H9 (cell line): ENCODE measurements at regions not wholly inside any gene's neighbourhood (a gene's known extent, or its start where the extent isn't known, plus 50 kb on each side); places are given as distances from the start of the nearest gene placed in this dataset.

Source experiments
- DNase-seq: peaks from one replicate; pipeline ENCODE4 v3.0.0-alpha.2; 2017
- H2AFZ ChIP-seq: one replicate; pipeline ENCODE4 v1.6.1; 2013; ENCODE audit warnings: mild to moderate bottlenecking, low read length, control low read depth, moderate library complexity
- H2AK5ac ChIP-seq: 2 replicates; pipeline ENCODE4 v1.6.1; 2013; ENCODE audit warnings: low read length, control low read depth, mixed read lengths; ENCODE audit not compliant: insufficient read length
- H2BK120ac ChIP-seq: one replicate; pipeline ENCODE4 v1.6.1; 2013; ENCODE audit warnings: low read depth, mild to moderate bottlenecking, low read length, control low read depth, inconsistent platforms; ENCODE audit not compliant: poor library complexity, severe bottlenecking
- H2BK12ac ChIP-seq: 2 replicates; pipeline ENCODE4 v1.6.1; 2013; ENCODE audit warnings: low read length, control low read depth, mixed read lengths, low read depth; ENCODE audit not compliant: insufficient read length
- H2BK15ac ChIP-seq: 2 replicates; pipeline ENCODE4 v1.6.1; 2013; ENCODE audit warnings: low read depth, low read length, control low read depth
- H2BK20ac ChIP-seq: one replicate; pipeline ENCODE4 v1.6.1; 2013; ENCODE audit warnings: low read depth, mild to moderate bottlenecking, low read length, control low read depth, inconsistent platforms; ENCODE audit not compliant: poor library complexity, severe bottlenecking
- H2BK5ac ChIP-seq: 2 replicates; pipeline ENCODE4 v1.6.1; 2013; ENCODE audit warnings: low read length, control low read depth, mixed read lengths; ENCODE audit not compliant: insufficient read length
- H3K14ac ChIP-seq: 2 replicates; pipeline ENCODE4 v1.6.1; 2013; ENCODE audit warnings: low read length, control low read depth; ENCODE audit not compliant: insufficient read depth
- H3K18ac ChIP-seq: 2 replicates; pipeline ENCODE4 v1.6.1; 2013; ENCODE audit warnings: low read depth, mild to moderate bottlenecking, mixed read lengths, low read length, control low read depth; ENCODE audit not compliant: insufficient read length
- H3K23ac ChIP-seq: 2 replicates; pipeline ENCODE4 v1.6.1; 2013; ENCODE audit warnings: low read length, control low read depth, mixed read lengths, low read depth; ENCODE audit not compliant: insufficient read length
- H3K23me2 ChIP-seq: 2 replicates; pipeline ENCODE4 v1.6.1; 2013; ENCODE audit warnings: low read depth, mild to moderate bottlenecking, mixed read lengths, low read length, control low read depth; ENCODE audit not compliant: insufficient read length, poor library complexity, severe bottlenecking
- H3K27ac ChIP-seq: 2 replicates; pipeline ENCODE4 v1.5.1; 2013; ENCODE audit warnings: low read length, control low read depth, mixed read lengths, low read depth; ENCODE audit not compliant: insufficient read length
- H3K27me3 ChIP-seq: 2 replicates; pipeline ENCODE4 v1.6.1; 2013; ENCODE audit warnings: low read length, control low read depth, inconsistent platforms; ENCODE audit not compliant: insufficient read depth
- H3K4ac ChIP-seq: 2 replicates; pipeline ENCODE4 v1.6.1; 2013; ENCODE audit warnings: low read depth, mild to moderate bottlenecking, control low read depth, inconsistent platforms, low read length, moderate library complexity
- H3K4me1 ChIP-seq: 2 replicates; pipeline ENCODE4 v1.6.1; 2013; ENCODE audit warnings: low read length, control low read depth, inconsistent platforms; ENCODE audit not compliant: insufficient read depth
- H3K4me2 ChIP-seq: 2 replicates; pipeline ENCODE4 v1.6.1; 2013; ENCODE audit warnings: low read length, control low read depth, mixed read lengths; ENCODE audit not compliant: insufficient read length, insufficient read depth
- H3K56ac ChIP-seq: 2 replicates; pipeline ENCODE4 v1.6.1; 2013; ENCODE audit warnings: low read depth, mild to moderate bottlenecking, mixed read lengths, low read length, control low read depth; ENCODE audit not compliant: insufficient read length
- H3K79me1 ChIP-seq: 2 replicates; pipeline ENCODE4 v1.6.1; 2013; ENCODE audit warnings: low read depth, mild to moderate bottlenecking, moderate library complexity, low read length, control low read depth, inconsistent platforms; ENCODE audit not compliant: insufficient read depth, poor library complexity, severe bottlenecking
- H3K79me2 ChIP-seq: 2 replicates; pipeline ENCODE4 v1.6.1; 2013; ENCODE audit warnings: low read length, control low read depth, inconsistent platforms; ENCODE audit not compliant: insufficient read depth
- H3K9ac ChIP-seq: 2 replicates; pipeline ENCODE4 v1.6.1; 2013; ENCODE audit warnings: low read length, control low read depth, mixed read lengths; ENCODE audit not compliant: insufficient read length; ENCODE audit errors: extremely low read depth
- H3K9me3 ChIP-seq: one replicate; pipeline ENCODE4 v1.6.1; 2013; ENCODE audit warnings: low read depth, low read length, inconsistent platforms; ENCODE audit not compliant: control insufficient read depth
- H3T11ph ChIP-seq: one replicate; pipeline ENCODE4 v1.6.1; 2013; ENCODE audit warnings: mild to moderate bottlenecking, low read length, control low read depth, inconsistent platforms
- H4K20me1 ChIP-seq: one replicate; pipeline ENCODE4 v1.6.1; 2013; ENCODE audit not compliant: control insufficient read depth, insufficient read length, insufficient read depth
- H4K5ac ChIP-seq: 2 replicates; pipeline ENCODE4 v1.6.1; 2013; ENCODE audit warnings: low read depth, mild to moderate bottlenecking, mixed read lengths, low read length, control low read depth; ENCODE audit not compliant: insufficient read length
- H4K8ac ChIP-seq: replicated peaks from 2 replicates; pipeline ENCODE4 v1.6.1; 2013; ENCODE audit warnings: low read length, control low read depth, mixed read lengths, low read depth; ENCODE audit not compliant: insufficient read length
- H4K91ac ChIP-seq: 2 replicates; pipeline ENCODE4 v1.6.1; 2013; ENCODE audit warnings: low read depth, mild to moderate bottlenecking, moderate library complexity, mixed read lengths, low read length, control low read depth; ENCODE audit not compliant: insufficient read length
- H3K27ac Mint-ChIP-seq, 3 experiments: 2 replicates in 2 of 3; 3 replicates in 1 of 3; pipeline ENCODE4 v1.8.0; 2020 to 2021; ENCODE audit warnings: mixed read lengths in 3 of 3, mild to moderate bottlenecking in 1 of 3, moderate library complexity in 1 of 3
- H3K27me3 Mint-ChIP-seq: 2 replicates; pipeline ENCODE4 v1.8.0; 2021; ENCODE audit warnings: low read depth, mild to moderate bottlenecking, moderate library complexity, mixed read lengths
- H3K36me3 Mint-ChIP-seq, 3 experiments: 2 replicates in 2 of 3; 3 replicates in 1 of 3; pipeline ENCODE4 v1.8.0; 2020 to 2021; ENCODE audit warnings: low read depth in 3 of 3, mixed read lengths in 3 of 3; ENCODE audit not compliant: insufficient read depth in 1 of 3
- H3K4me1 Mint-ChIP-seq, 2 experiments: 2 replicates each; pipeline ENCODE4 v1.8.0; 2020; ENCODE audit warnings: mixed read lengths in 2 of 2
- H3K4me3 Mint-ChIP-seq, 2 experiments: 2 replicates in 1 of 2; 3 replicates in 1 of 2; pipeline ENCODE4 v1.8.0; 2020 to 2021; ENCODE audit warnings: mild to moderate bottlenecking in 2 of 2, mixed read lengths in 2 of 2, moderate library complexity in 1 of 2
- H3K9me3 Mint-ChIP-seq, 2 experiments: 2 replicates in 1 of 2; 3 replicates in 1 of 2; pipeline ENCODE4 v1.8.0; 2020; ENCODE audit warnings: mild to moderate bottlenecking in 2 of 2, mixed read lengths in 2 of 2, moderate library complexity in 1 of 2
- CTCF ChIP-seq: fragments of 200-600 bp; sonication (generic); conservative IDR thresholded peaks from 3 replicates; pipeline ENCODE4 v1.8.0; 2021; ENCODE audit warnings: antibody characterized with exemption, mild to moderate bottlenecking
- WGBS: extraction: QIAGEN DNeasy Blood & Tissue Kit; methylation state at CpG from one replicate; pipeline ENCODE4 v1.1.7; 2013; ENCODE audit warnings: missing lambda C conversion rate, low lambda C conversion rate, mixed read lengths; ENCODE audit not compliant: insufficient read length; ENCODE audit errors: extremely low coverage; 5-methylcytosine and 5-hydroxymethylcytosine counted together

- Histone ChIP-seq H3K4me1 (peaks cover 3% of the 10 kb centered on the region; the same call in 1 of the 2 replicates), H3K14ac (no peak overlapping the region), H3K79me1 (no peaks in the 10 kb centered on the region), H4K91ac (no peak overlapping the region), H4K5ac (no peak overlapping the region), H2BK120ac (no peak overlapping the region), H2BK12ac (no peak overlapping the region), H2BK15ac (no peak overlapping the region), H3K79me2 (no peaks in the 10 kb centered on the region), H4K8ac (no peak overlapping the region), H2BK5ac (no peak overlapping the region), H4K20me1 (no peaks in the 10 kb centered on the region), H3K23ac (no peak overlapping the region), H2AFZ (no peak overlapping the region), H3T11ph (no peak overlapping the region), H3K27ac (no peak overlapping the region), H3K23me2 (no peaks in the 10 kb centered on the region), H3K9ac (no peak overlapping the region), H3K9me3 (no peaks in the 10 kb centered on the region), H3K18ac (no peak overlapping the region), H3K4me2 (no peak overlapping the region), H3K4ac (no peak overlapping the region), H2AK5ac (no peak overlapping the region), H2BK20ac (no peak overlapping the region), H3K56ac (no peak overlapping the region), H3K27me3 (no peaks in the 10 kb centered on the region; the same call in 1 of the 2 replicates)
- H3K4me3 Mint-ChIP-seq, result no peak overlapping the region
- DNase-seq, result no peak
- peaks cover 3 to 9% of the 10 kb centered on the region in 2 experiments; a peak in 3 of 4 replicates for H3K4me1 Mint-ChIP-seq
- TF ChIP-seq CTCF, result no peak
- no peak overlapping the region for H3K27ac Mint-ChIP-seq
- WGBS, result no CpG with 5 or more reads among the region's 3 CpGs
- H3K27me3 Mint-ChIP-seq, result peaks cover 8% of the 10 kb centered on the region
- no peaks in the 10 kb centered on the region for H3K9me3 Mint-ChIP-seq
- H3K36me3 Mint-ChIP-seq, result no peaks in the 10 kb centered on the region
These were observed 67.6 kb upstream of the CES5A start for GRCh38 chr16:55942821-55943220.
